ENCODE measurements at regions not wholly inside any gene's neighbourhood (a gene's known extent, or its start where the extent isn't known, plus 50 kb on each side); places are given as distances from the start of the nearest gene placed in this dataset.

- peaks cover 0 to 9% (median 0%) of the 10 kb centered on the region in 4 donors for H3K4me1 ChIP-seq
- intact Hi-C loops (cut with DNase I; ENCODE audit: low total_unique reads) = no loop called here
These were observed 169.9 kb downstream of the NNT start for GRCh38 chr5:43772764-43773477.

GRCh38 chr5:43772458-43772763 lies 169.4 kb downstream of the NNT start:
- H3K4me1 ChIP-seq = peaks cover 0 to 9% (median 0%) of the 10 kb centered on the region in 4 donors
- H3K9me3 ChIP-seq = no peaks in the 10 kb centered on the region
- WGBS, 5 donors = 50 to 76% (median 70%) methylated on average over 1 of the region's 1 CpG
- no peaks in the 10 kb centered on the region for H3K27me3 ChIP-seq
- no peak overlapping the region for H3K4me3 ChIP-seq
- no peaks in the 10 kb centered on the region for H3K36me3 ChIP-seq
- DNase-seq = no peak
- no peak overlapping the region for H3K27ac ChIP-seq
- intact Hi-C loops (cut with DNase I; ENCODE audit: low total_unique reads) = no loop called here
- no peak for TF ChIP-seq CTCF (IDR thresholded peaks at IDR 0.05)
- TF ChIP-seq POLR2AphosphoS5 (IDR thresholded peaks at IDR 0.05) = no peak
- TF ChIP-seq EP300 (IDR thresholded peaks at IDR 0.05) = no peak
- TF ChIP-seq POLR2A (IDR thresholded peaks at IDR 0.05) = no peak

More at GRCh38 chr5:43772764-43773477, 169.9 kb downstream of the NNT start:
- no peaks in the 10 kb centered on the region for H3K36me3 ChIP-seq
- WGBS, 5 donors = 56 to 74% (median 66%) methylated on average over 5 of the region's 5 CpGs
- peak in 1 of 2 donors; percentile 14 for DNase-seq
- no peak overlapping the region for H3K4me3 ChIP-seq
- no peaks in the 10 kb centered on the region for H3K9me3 ChIP-seq
- no peaks in the 10 kb centered on the region for H3K27me3 ChIP-seq
- no peak overlapping the region for H3K27ac ChIP-seq
- TF ChIP-seq POLR2AphosphoS5 (IDR thresholded peaks at IDR 0.05) = no peak
- no peak for TF ChIP-seq EP300 (IDR thresholded peaks at IDR 0.05)
- no peak for TF ChIP-seq CTCF (IDR thresholded peaks at IDR 0.05)
- TF ChIP-seq POLR2A (IDR thresholded peaks at IDR 0.05) = no peak

- Histone ChIP-seq H3K27me3 (no peaks in the 10 kb centered on the region), H3K36me3 (no peaks in the 10 kb centered on the region), H3K4me1 (peaks cover 0 to 9% (median 0%) of the 10 kb centered on the region in 4 donors), H3K27ac (no peak overlapping the region), H3K9me3 (no peaks in the 10 kb centered on the region), H3K4me3 (no peak overlapping the region)
- no peak for DNase-seq
- WGBS, 5 donors = 91 to 96% (median 95%) methylated on average over 3 of the region's 3 CpGs
- intact Hi-C loops (cut with DNase I; ENCODE audit: low total_unique reads) = no loop called here
- no peak for TF ChIP-seq POLR2A (IDR thresholded peaks at IDR 0.05)
- no peak for TF ChIP-seq POLR2AphosphoS5 (IDR thresholded peaks at IDR 0.05)
- TF ChIP-seq EP300 (IDR thresholded peaks at IDR 0.05) = no peak
- no peak for TF ChIP-seq CTCF (IDR thresholded peaks at IDR 0.05)
These were observed 168.6 kb downstream of the NNT start for GRCh38 chr5:43771611-43772031.

- H3K27ac ChIP-seq = peak overlapping the region in 4 of 5 donors; percentile 29 to 64 (median 42)
These were observed 166.8 kb downstream of the NNT start for GRCh38 chr5:43769571-43770355.

More at GRCh38 chr5:43769571-43770355, 166.8 kb downstream of the NNT start:
- TF ChIP-seq POLR2A (IDR thresholded peaks at IDR 0.05) (no peak), CTCF (IDR thresholded peaks at IDR 0.05) (no peak), POLR2AphosphoS5 (IDR thresholded peaks at IDR 0.05) (peak in 2 of 3 donors; percentile 11 to 53), EP300 (IDR thresholded peaks at IDR 0.05) (peak; percentile 59)
- H3K36me3 ChIP-seq = no peaks in the 10 kb centered on the region
- WGBS, 5 donors = 39 to 73% (median 61%) methylated on average over 7 of the region's 7 CpGs
- H3K27me3 ChIP-seq = no peaks in the 10 kb centered on the region
- peaks cover 0 to 9% (median 0%) of the 10 kb centered on the region in 4 donors for H3K4me1 ChIP-seq
- H3K9me3 ChIP-seq = no peaks in the 10 kb centered on the region
- peak in 1 of 2 donors; percentile 85 for DNase-seq
- intact Hi-C loops (cut with DNase I; ENCODE audit: low total_unique reads) = no loop called here
- H3K4me3 ChIP-seq = no peak overlapping the region

Small RNA genes lying in the stretch of these regions (small RNA-seq; reads per million reads assigned to genes)
- gene RNU6-381P = 0 reads per million in 4 donors

Measured in stomach (tissue), 8 donors.